Heart left ventricle (tissue), 13 donors: ENCODE measurements at regions not wholly inside any gene's neighbourhood (a gene's known extent, or its start where the extent isn't known, plus 50 kb on each side); places are given as distances from the start of the nearest gene placed in this dataset.
"Not testable (repeated sequence)": the region's sequence is repeated elsewhere in the genome, so short reads cannot be mapped to it uniquely, and the experiment has no call there.

Source experiments
- CTCF ChIP-seq, 12 donors: fragments of 200-600 bp; sonication (generic) in 4 of 12; IDR thresholded peaks; one replicate each; pipeline versions ENCODE4 v1.5.0 to v1.8.0; 2018 to 2022; ENCODE audit warnings: antibody characterized with exemption in 12 of 12, mild to moderate bottlenecking in 5 of 12
- POLR2A ChIP-seq, 2 donors: fragments of 450-650 bp; IDR thresholded peaks; one replicate each; pipeline ENCODE4 v1.6.1; 2017; ENCODE audit warnings: antibody characterized with exemption in 2 of 2, mild to moderate bottlenecking in 2 of 2, moderate library complexity in 2 of 2
- donor health status: ischemic (EF 13 %, LVEDD 7.1; RV severe dilation, severe dysfunction).
- donor health status: DM: no; HTN: yes; CAD: no.
- donor health status: DM: no; HTN: no; CAD: no.
- donor health status: ischemic (EF 25% LVEDD 6.9; RV normal size, moderate dysfunction).
- donor health status: ischemic (EF 25% LVEDD 5.7; RV mildly dilated, moderate dysfunction).
- donor health status: ischemic (EF 35%, LVEDD 5.7; RV mildly dilated, moderate dysfunction).
- donor health status: nonischemic (EF 11% LVEDD 7.7; RV severe dilation, severe dysfunction).
- donor health status: DM: yes; HTN: yes; CAD: no.
- donor health status: PGD.
- donor health status: ischemic (EF 29% LVEDD 5.4; RV normal size, mild dysfunction).
- donor health status: nonischemic (EF 23%, LVEDD 6.1; RV moderate dilation, normal function).

GRCh38 chr21:9775877-9776276 is 745.5 kb upstream of the TPTE start:
- TF ChIP-seq CTCF, POLR2A (IDR thresholded peaks at IDR 0.05): not testable (repeated sequence)
